ENCODE measurements at regions not wholly inside any gene's neighbourhood (a gene's known extent, or its start where the extent isn't known, plus 50 kb on each side); places are given as distances from the start of the nearest gene placed in this dataset.
"Not testable (repeated sequence)": the region's sequence is repeated elsewhere in the genome, so short reads cannot be mapped to it uniquely, and the experiment has no call there.

GRCh38 chr21:32823296-32823695, 51.7 kb upstream of the PAXBP1 start:
- not testable (repeated sequence) for DNase-seq

- DNase-seq = no peak
Measured at GRCh38 chr21:32824950-32825349, 53.4 kb upstream of the PAXBP1 start.

GRCh38 chr21:32826329-32827167, 55.0 kb upstream of the PAXBP1 start:
- DNase-seq = peak; percentile 52

- no peak for DNase-seq
Measured at GRCh38 chr21:32828908-32829307, 57.4 kb upstream of the PAXBP1 start.

GRCh38 chr21:32829504-32829903, 57.9 kb upstream of the PAXBP1 start:
- no peak for DNase-seq

- not testable (repeated sequence) for DNase-seq
Measured at GRCh38 chr21:32831779-32832178, 60.2 kb upstream of the PAXBP1 start.

GRCh38 chr21:32834211-32834915, 62.8 kb upstream of the PAXBP1 start:
- no peak for DNase-seq

- DNase-seq = no peak
Measured at GRCh38 chr21:32834916-32835235, 63.3 kb upstream of the PAXBP1 start.

- no peak for DNase-seq
Measured at GRCh38 chr21:32842146-32842545, 70.6 kb upstream of the PAXBP1 start.

- DNase-seq = no peak
Measured at GRCh38 chr21:32843561-32843960, 72.0 kb upstream of the PAXBP1 start.

GRCh38 chr21:32844076-32844475, 72.5 kb upstream of the PAXBP1 start:
- DNase-seq = no peak

GRCh38 chr21:32844653-32845436, 73.3 kb upstream of the PAXBP1 start:
- DNase-seq = peak; percentile 70

GRCh38 chr21:32858628-32859027, 87.1 kb upstream of the PAXBP1 start:
- DNase-seq = no peak

GRCh38 chr21:32860399-32860798, 88.8 kb upstream of the PAXBP1 start:
- no peak for DNase-seq

GRCh38 chr21:32861866-32862265, 90.3 kb upstream of the PAXBP1 start:
- peak; percentile 31 for DNase-seq

GRCh38 chr21:32867597-32867996, 96.0 kb upstream of the PAXBP1 start:
- no peak for DNase-seq

- no peak for DNase-seq
Measured at GRCh38 chr21:32868631-32869454, 97.3 kb upstream of the PAXBP1 start.

- no peak for DNase-seq
Measured at GRCh38 chr21:32869459-32869858, 97.9 kb upstream of the PAXBP1 start.

- no peak for DNase-seq
Measured at GRCh38 chr21:32876426-32876825, 104.9 kb upstream of the PAXBP1 start.

GRCh38 chr21:32877888-32878287, 106.3 kb upstream of the PAXBP1 start:
- not testable (repeated sequence) for DNase-seq

GRCh38 chr21:32878661-32879060, 107.1 kb upstream of the PAXBP1 start:
- no peak for DNase-seq

- DNase-seq = no peak
Measured at GRCh38 chr21:32881458-32881857, 109.9 kb upstream of the PAXBP1 start.

All from fibroblast of skin of abdomen (primary cell).